H1 (cell line): ENCODE measurements at regions not wholly inside any gene's neighbourhood (a gene's known extent, or its start where the extent isn't known, plus 50 kb on each side); places are given as distances from the start of the nearest gene placed in this dataset.

Experiments
- CTCF ChIA-PET: fragments of 300-600 bp; sonication (Branson Sonifier 250); formaldehyde crosslinking; loops from one replicate; lab custom pipeline; 2021; ENCODE audit not compliant: partially characterized antibody; lab: Charles Lee
- POLR2A ChIA-PET: fragments of 300-600 bp; sonication (Branson Sonifier 250); formaldehyde crosslinking; loops from one replicate; lab custom pipeline; 2021; ENCODE audit warnings: inconsistent platforms; ENCODE audit not compliant: partially characterized antibody; lab: Charles Lee
- DNase-seq, 2 experiments: peaks; one replicate each; pipeline versions ENCODE4 v3.0.0 to v3.0.0-alpha.2; 2010 to 2022; ENCODE audit warnings: low spot score in 2 of 2, low read depth in 1 of 2, mixed read lengths in 1 of 2
- FAIRE-seq: peaks from 2 replicates; lab custom pipeline; 2011; peaks lifted over from hg19 to GRCh38; lab: Jason Lieb, UNC
- H2AFZ ChIP-seq: 2 replicates; pipeline ENCODE4 v1.8.1; 2012; ENCODE audit warnings: low read length, inconsistent platforms
- H2AK5ac ChIP-seq: 2 replicates; pipeline ENCODE4 v1.6.1; 2013; ENCODE audit warnings: low read depth, low read length
- H2BK120ac ChIP-seq: replicated peaks from 2 replicates; pipeline ENCODE3; 2013; ENCODE audit warnings: low read depth, low read length, inconsistent platforms
- H2BK12ac ChIP-seq: 2 replicates; pipeline ENCODE4 v1.6.1; 2013; ENCODE audit warnings: low read depth, low read length
- H2BK15ac ChIP-seq: 2 replicates; pipeline ENCODE4 v1.6.1; 2013; ENCODE audit warnings: low read length
- H2BK20ac ChIP-seq: 2 replicates; pipeline ENCODE4 v1.6.1; 2013; ENCODE audit warnings: low read length
- H2BK5ac ChIP-seq: 2 replicates; pipeline ENCODE4 v1.6.1; 2013; ENCODE audit warnings: low read depth, low read length
- H3K14ac ChIP-seq: 2 replicates; pipeline ENCODE4 v1.6.1; 2013; ENCODE audit warnings: inconsistent platforms; ENCODE audit not compliant: insufficient read length
- H3K18ac ChIP-seq: 2 replicates; pipeline ENCODE4 v1.6.1; 2013; ENCODE audit warnings: low read length; ENCODE audit errors: extremely low read depth
- H3K23ac ChIP-seq: 2 replicates; pipeline ENCODE4 v1.6.1; 2013; ENCODE audit warnings: inconsistent platforms; ENCODE audit not compliant: insufficient read length
- H3K23me2 ChIP-seq: 2 replicates; pipeline ENCODE4 v1.6.1; 2013; ENCODE audit warnings: low read depth, low read length
- H3K27ac ChIP-seq: 2 replicates; pipeline ENCODE4 v1.6.1; 2011; ENCODE audit warnings: low read depth, low read length, inconsistent platforms
- H3K27me3 ChIP-seq, 4 experiments: replicated peaks in 1 of 4; 1 replicate in 1 of 4; 2 replicates in 3 of 4; pipeline versions ENCODE4 v1.6.1 to v1.8.1; 2011 to 2013; ENCODE audit warnings: low read length in 3 of 4, mild to moderate bottlenecking in 3 of 4, inconsistent platforms in 2 of 4, mixed read lengths in 2 of 4, moderate library complexity in 1 of 4; ENCODE audit not compliant: control insufficient read depth in 3 of 4, insufficient read depth in 3 of 4; ENCODE audit errors: extremely low read depth in 1 of 4
- H3K36me3 ChIP-seq, 4 experiments: 2 replicates each; pipeline versions ENCODE4 v1.6.1 to v1.8.1; 2011 to 2013; ENCODE audit warnings: mild to moderate bottlenecking in 4 of 4, low read length in 3 of 4, moderate library complexity in 2 of 4, control low read depth in 1 of 4, inconsistent platforms in 1 of 4; ENCODE audit not compliant: insufficient read depth in 4 of 4, control insufficient read depth in 2 of 4
- H3K4ac ChIP-seq: replicated peaks from 2 replicates; pipeline ENCODE3; 2013; ENCODE audit warnings: low read length, low read depth, mixed read lengths, inconsistent platforms; ENCODE audit not compliant: insufficient read length
- H3K4me1 ChIP-seq, 4 experiments: replicated peaks in 1 of 4; 1 replicate in 1 of 4; 2 replicates in 3 of 4; pipeline versions ENCODE4 v1.6.1 to v1.8.1; 2011 to 2013; ENCODE audit warnings: low read length in 3 of 4, inconsistent platforms in 2 of 4, mixed read lengths in 1 of 4; ENCODE audit not compliant: insufficient read depth in 4 of 4, control insufficient read depth in 3 of 4
- H3K4me2 ChIP-seq, 2 experiments: 2 replicates each; pipeline versions ENCODE4 v1.6.1 to v1.8.1; 2011 to 2013; ENCODE audit warnings: low read depth in 2 of 2, low read length in 2 of 2, control low read depth in 1 of 2, inconsistent platforms in 1 of 2, mild to moderate bottlenecking in 1 of 2; ENCODE audit not compliant: insufficient read depth in 1 of 2
- H3K4me3 ChIP-seq, 4 experiments: fragments of 200-600, 300-600 bp in 1 of 4; sonication (generic), shearing (Covaris generic), sonication (Bioruptor Twin) in 1 of 4; 2 replicates each; pipeline versions ENCODE4 v1.5.1 to v1.8.1; 2011 to 2016; ENCODE audit warnings: low read length in 4 of 4, low read depth in 3 of 4, control low read depth in 2 of 4, inconsistent platforms in 2 of 4, mild to moderate bottlenecking in 2 of 4, mixed read lengths in 1 of 4, moderate library complexity in 1 of 4; ENCODE audit not compliant: insufficient read depth in 2 of 4; ENCODE audit errors: extremely low read depth in 1 of 4
- H3K56ac ChIP-seq: replicated peaks from 2 replicates; pipeline ENCODE3; 2013; ENCODE audit warnings: low read depth, mild to moderate bottlenecking, mixed read lengths, low read length, inconsistent platforms; ENCODE audit not compliant: insufficient read length
- H3K79me1 ChIP-seq: 2 replicates; pipeline ENCODE4 v1.6.1; 2013; ENCODE audit warnings: low read depth, low read length, control low read depth
- H3K79me2 ChIP-seq, 2 experiments: 2 replicates each; pipeline versions ENCODE4 v1.6.1 to v1.8.1; 2012 to 2013; ENCODE audit warnings: low read length in 2 of 2, mild to moderate bottlenecking in 2 of 2, inconsistent platforms in 1 of 2; ENCODE audit not compliant: insufficient read depth in 2 of 2, control insufficient read depth in 1 of 2
- H3K9ac ChIP-seq, 4 experiments: replicated peaks in 1 of 4; 1 replicate in 1 of 4; 2 replicates in 3 of 4; pipeline versions ENCODE4 v1.6.1 to v1.8.1; 2011 to 2013; ENCODE audit warnings: low read depth in 3 of 4, low read length in 3 of 4, control low read depth in 2 of 4, mild to moderate bottlenecking in 2 of 4, moderate library complexity in 2 of 4, inconsistent platforms in 1 of 4; ENCODE audit errors: extremely low read depth in 1 of 4
- H3K9me3 ChIP-seq, 2 experiments: 2 replicates each; pipeline versions ENCODE4 v1.6.1 to v1.8.1; 2012 to 2013; ENCODE audit warnings: mild to moderate bottlenecking in 2 of 2, moderate library complexity in 2 of 2, control low read depth in 1 of 2, inconsistent platforms in 1 of 2, low read depth in 1 of 2, low read length in 1 of 2, mixed read lengths in 1 of 2; ENCODE audit not compliant: insufficient read depth in 2 of 2
- H4K20me1 ChIP-seq, 2 experiments: replicated peaks in 1 of 2; 2 replicates each; pipeline versions ENCODE3 to v1.8.1; 2011 to 2013; ENCODE audit warnings: inconsistent platforms in 2 of 2, low read length in 2 of 2, mild to moderate bottlenecking in 1 of 2; ENCODE audit not compliant: insufficient read depth in 2 of 2, control insufficient read depth in 1 of 2
- H4K5ac ChIP-seq: 2 replicates; pipeline ENCODE4 v1.6.1; 2013; ENCODE audit warnings: low read length, low read depth, mixed read lengths, inconsistent platforms; ENCODE audit not compliant: insufficient read length
- H4K8ac ChIP-seq: 2 replicates; pipeline ENCODE4 v1.8.0; 2013; ENCODE audit warnings: mild to moderate bottlenecking, moderate library complexity, low read length, inconsistent platforms; ENCODE audit not compliant: insufficient read depth; ENCODE audit errors: extremely low read depth
- H4K91ac ChIP-seq: replicated peaks from 2 replicates; pipeline ENCODE3; 2013; ENCODE audit warnings: low read length, mixed read lengths, inconsistent platforms; ENCODE audit not compliant: insufficient read length
- ATF3 ChIP-seq: IDR thresholded peaks from 2 replicates; pipeline ENCODE4 v1.6.1; 2011; ENCODE audit warnings: low read depth, mild to moderate bottlenecking, low read length; ENCODE audit not compliant: insufficient read depth
- BACH1 ChIP-seq: IDR thresholded peaks from 2 replicates; pipeline ENCODE4 v1.6.1; 2012; ENCODE audit warnings: low read length, improper control_type of control experiment
- BCL11A ChIP-seq, 2 experiments: IDR thresholded peaks; one replicate each; pipeline ENCODE4 v1.6.1; 2011; ENCODE audit warnings: low read depth in 2 of 2, low read length in 2 of 2, mild to moderate bottlenecking in 2 of 2
- CBX8 ChIP-seq: fragments of 300-800, 300-1000 bp; sonication (generic); IDR thresholded peaks from 2 replicates; pipeline ENCODE4 v1.7.1; 2016; ENCODE audit warnings: low read depth, low read length, borderline replicate concordance
- CEBPB ChIP-seq: IDR thresholded peaks from 2 replicates; pipeline ENCODE4 v1.6.1; 2012; ENCODE audit warnings: low read depth, low read length
- CHD2 ChIP-seq: IDR thresholded peaks from 2 replicates; pipeline ENCODE4 v1.6.1; 2012; ENCODE audit warnings: low read length, improper control_type of control experiment
- EP300 ChIP-seq, 2 experiments: IDR thresholded peaks; 1 replicate in 1 of 2; 2 replicates in 1 of 2; pipeline ENCODE4 v1.6.1; 2011 to 2012; ENCODE audit warnings: low read depth in 2 of 2, low read length in 2 of 2, mild to moderate bottlenecking in 2 of 2, borderline replicate concordance in 1 of 2, inconsistent platforms in 1 of 2, moderate library complexity in 1 of 2
- JUND ChIP-seq: IDR thresholded peaks from 2 replicates; pipeline ENCODE4 v1.6.1; 2011; ENCODE audit warnings: mild to moderate bottlenecking, improper control_type of control experiment, low read length
- KDM4A ChIP-seq: IDR thresholded peaks from one replicate; pipeline ENCODE4 v1.7.1; 2012; ENCODE audit warnings: low read depth, mild to moderate bottlenecking, moderate library complexity, low read length, inconsistent platforms; ENCODE audit not compliant: severe bottlenecking
- POLR2A ChIP-seq, 2 experiments: IDR thresholded peaks; 1 replicate in 1 of 2; 2 replicates in 1 of 2; pipeline ENCODE4 v1.6.1; 2011; ENCODE audit warnings: low read depth in 2 of 2, low read length in 2 of 2, mild to moderate bottlenecking in 2 of 2; ENCODE audit errors: control extremely low read depth in 1 of 2
- SIRT6 ChIP-seq: IDR thresholded peaks from one replicate; pipeline ENCODE4 v1.7.1; 2012; ENCODE audit warnings: low read length, inconsistent platforms
- SIX5 ChIP-seq: IDR thresholded peaks from 2 replicates; pipeline ENCODE4 v1.6.1; 2011; ENCODE audit warnings: mild to moderate bottlenecking, low read depth, low read length
- SP2 ChIP-seq: IDR thresholded peaks from 2 replicates; pipeline ENCODE4 v1.6.1; 2012; ENCODE audit warnings: mild to moderate bottlenecking, low read length, inconsistent platforms
- TBP ChIP-seq: IDR thresholded peaks from 2 replicates; pipeline ENCODE4 v1.6.1; 2011; ENCODE audit warnings: low read depth, low read length, improper control_type of control experiment
- WGBS, 2 experiments: shearing (Covaris generic) in 1 of 2; methylation state at CpG; one replicate each; pipeline versions ENCODE4 v1.1.6 to v1.1.7; 2013 to 2015; ENCODE audit warnings: low lambda C conversion rate in 2 of 2, mixed read lengths in 2 of 2, inconsistent platforms in 1 of 2, low coverage in 1 of 2, missing lambda C conversion rate in 1 of 2; ENCODE audit not compliant: insufficient replicate concordance in 2 of 2, insufficient coverage in 1 of 2, insufficient read length in 1 of 2; ENCODE audit errors: extremely low coverage in 1 of 2, missing lambda C conversion rate in 1 of 2; 5-methylcytosine and 5-hydroxymethylcytosine counted together

DNA sequence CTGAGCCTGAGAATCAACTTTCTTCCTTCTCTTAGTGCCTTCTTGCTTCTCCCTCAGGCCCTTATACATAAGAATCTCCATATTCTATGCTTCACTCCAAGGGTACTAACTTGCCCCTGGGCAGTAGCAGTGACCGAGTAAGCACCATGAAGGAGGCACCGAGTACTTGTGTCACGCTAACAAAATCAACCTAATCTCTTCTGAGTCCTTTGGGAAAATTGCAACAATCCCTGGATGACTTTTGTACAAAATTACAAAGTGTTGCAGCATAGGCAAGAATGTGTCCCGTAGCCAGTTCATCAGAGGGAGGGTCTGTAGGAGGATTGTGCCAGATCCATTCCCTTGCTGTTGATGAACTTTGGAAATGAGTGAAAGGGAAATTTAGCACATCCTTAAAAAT lies 80.4 kb upstream of the EEPD1 start:
- H4K91ac ChIP-seq, result no peak overlapping the region
- no peak overlapping the region for H2BK120ac ChIP-seq
- no peaks in the 10 kb centered on the region for H3K79me1 ChIP-seq
- H3K36me3 ChIP-seq, result no peaks in the 10 kb centered on the region
- H2BK12ac ChIP-seq, result no peak overlapping the region
- no peak overlapping the region for H3K4me3 ChIP-seq
- no peak overlapping the region for H3K14ac ChIP-seq
- H3K27ac ChIP-seq, result no peak overlapping the region
- H3K9me3 ChIP-seq, result no peaks in the 10 kb centered on the region
- H3K23ac ChIP-seq, result no peak overlapping the region
- WGBS, 2 experiments, result 79% methylated on average over 4 of the region's 4 CpGs; no CpG with 5 or more reads in 1 of the 2 experiments
- H3K56ac ChIP-seq, result no peak overlapping the region
- no peak overlapping the region for H3K4ac ChIP-seq
- H2AFZ ChIP-seq, result no peak overlapping the region
- no peaks in the 10 kb centered on the region for H3K27me3 ChIP-seq
- H3K4me1 ChIP-seq, result no peaks in the 10 kb centered on the region; a peak in 1 of 7 replicates
- H3K79me2 ChIP-seq, result no peaks in the 10 kb centered on the region
- DNase-seq (no peak), FAIRE-seq (no peak)
- CTCF ChIA-PET, result no interaction called here
- no peak overlapping the region for H2AK5ac ChIP-seq
- H3K18ac ChIP-seq, result no peak overlapping the region
- H3K9ac ChIP-seq, result no peak overlapping the region
- H3K4me2 ChIP-seq, result no peak overlapping the region
- H2BK20ac ChIP-seq, result no peak overlapping the region
- H4K5ac ChIP-seq, result no peak overlapping the region
- no peak overlapping the region for H2BK15ac ChIP-seq
- H3K23me2 ChIP-seq, result no peaks in the 10 kb centered on the region
- H4K8ac ChIP-seq, result no peak overlapping the region
- POLR2A ChIA-PET, result no interaction called here
- H2BK5ac ChIP-seq, result no peak overlapping the region
- no peaks in the 10 kb centered on the region for H4K20me1 ChIP-seq
- no peak for TF ChIP-seq KDM4A
- TF ChIP-seq CEBPB, result no peak
- no peak for TF ChIP-seq SP2
- no peak for TF ChIP-seq BCL11A (IDR thresholded peaks at IDR 0.05; ENCODE audit: low read depth in 2 of 2, low read length in 2 of 2)
- TF ChIP-seq BACH1, result no peak
- TF ChIP-seq SIX5, result no peak
- no peak for TF ChIP-seq JUND
- TF ChIP-seq POLR2A (IDR thresholded peaks at IDR 0.05; ENCODE audit: control extremely low read depth in 1 of 2, low read depth in 2 of 2, low read length in 2 of 2), result no peak
- no peak for TF ChIP-seq CBX8
- no peak for TF ChIP-seq CHD2
- TF ChIP-seq EP300 (IDR thresholded peaks at IDR 0.05; ENCODE audit: borderline replicate concordance in 1 of 2, low read depth in 2 of 2, low read length in 2 of 2), result no peak
- TF ChIP-seq TBP, result no peak
- TF ChIP-seq SIRT6, result no peak
- no peak for TF ChIP-seq ATF3
